ENCODE measurements at regions not wholly inside any gene's neighbourhood (a gene's known extent, or its start where the extent isn't known, plus 50 kb on each side); places are given as distances from the start of the nearest gene placed in this dataset.

GRCh38 chr2:562391-563364, 114.5 kb downstream of the TMEM18 start:
- no peak for TF ChIP-seq CTCF (IDR thresholded peaks at IDR 0.05; ENCODE audit: insufficient read depth, low read depth, low read length)
- TF ChIP-seq EZH2 (IDR thresholded peaks at IDR 0.05; ENCODE audit: insufficient read depth, low read length), result no peak

Data from astrocyte (in vitro differentiated cells and primary cell).